Immature natural killer cell (primary cell): ENCODE measurements at regions not wholly inside any gene's neighbourhood (a gene's known extent, or its start where the extent isn't known, plus 50 kb on each side); places are given as distances from the start of the nearest gene placed in this dataset.

Experiments
- DNase-seq, 3 donors: peaks; one replicate each; pipeline ENCODE4 v3.0.0; 2022; ENCODE audit warnings: mixed read lengths in 1 of 3
- H3K27ac Mint-ChIP-seq, 6 donors: one replicate each; pipeline ENCODE4 v1.8.0; 2020; ENCODE audit warnings: mixed read lengths in 6 of 6, mild to moderate bottlenecking in 5 of 6, inconsistent platforms in 4 of 6, moderate library complexity in 3 of 6
- H3K27me3 Mint-ChIP-seq, 3 donors: one replicate each; pipeline ENCODE4 v1.8.0; 2020 to 2021; ENCODE audit warnings: low read depth in 3 of 3, mild to moderate bottlenecking in 3 of 3, mixed read lengths in 3 of 3, moderate library complexity in 3 of 3, inconsistent platforms in 1 of 3
- H3K36me3 Mint-ChIP-seq, 3 donors: one replicate each; pipeline ENCODE4 v1.8.0; 2020; ENCODE audit warnings: mixed read lengths in 3 of 3, inconsistent platforms in 2 of 3, mild to moderate bottlenecking in 2 of 3
- H3K4me1 Mint-ChIP-seq, 2 donors: one replicate each; pipeline ENCODE4 v1.8.0; 2020; ENCODE audit warnings: inconsistent platforms in 2 of 2, mild to moderate bottlenecking in 2 of 2, mixed read lengths in 2 of 2, moderate library complexity in 1 of 2
- H3K4me3 Mint-ChIP-seq, 5 donors: one replicate each; pipeline ENCODE4 v1.8.0; 2020; ENCODE audit warnings: mild to moderate bottlenecking in 5 of 5, mixed read lengths in 5 of 5, inconsistent platforms in 3 of 5, moderate library complexity in 3 of 5
- H3K9me3 Mint-ChIP-seq, 6 donors: one replicate each; pipeline ENCODE4 v1.8.0; 2020; ENCODE audit warnings: mild to moderate bottlenecking in 6 of 6, mixed read lengths in 6 of 6, inconsistent platforms in 4 of 6, moderate library complexity in 3 of 6

DNA sequence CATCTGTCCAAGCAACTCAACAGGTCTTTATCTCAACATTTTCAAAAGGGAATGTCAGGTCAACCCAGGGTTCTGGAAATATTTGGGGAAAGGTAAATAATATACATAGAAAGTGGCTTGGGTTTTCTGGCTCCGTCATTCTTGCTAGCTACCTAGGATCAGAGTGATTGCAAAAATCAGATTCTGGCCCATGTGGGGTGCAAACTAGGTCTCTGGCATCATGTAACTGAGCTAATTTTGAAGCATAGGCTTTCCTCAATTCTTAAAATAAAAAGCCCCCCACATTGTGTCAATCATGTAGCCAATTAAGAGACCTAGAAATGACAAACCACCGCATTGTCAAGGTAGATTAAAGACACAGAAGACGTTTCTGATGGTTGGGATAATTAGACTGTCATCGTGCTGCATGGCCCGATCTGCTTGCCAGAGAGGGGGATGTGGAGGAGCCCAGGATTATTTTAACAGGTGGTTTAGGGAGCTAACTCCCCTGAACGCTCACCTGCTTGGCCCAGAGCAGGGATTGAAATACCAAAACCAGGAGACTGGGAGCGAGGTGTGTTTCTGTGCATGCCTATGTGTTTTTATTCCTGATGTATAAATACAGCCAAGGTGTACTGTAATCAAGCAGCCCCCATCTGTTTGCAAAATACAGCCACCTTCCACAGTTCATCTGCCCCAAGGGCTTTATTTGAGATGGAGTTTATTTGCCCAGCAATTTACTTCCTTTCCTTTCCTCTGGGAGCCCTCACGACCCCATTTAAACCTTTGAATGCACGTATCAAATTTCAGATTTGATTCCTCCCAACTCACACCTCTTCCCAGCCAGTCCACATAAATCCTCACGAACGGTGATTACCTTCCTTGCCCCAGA lies 189.5 kb downstream of the TTC8 start:
- H3K4me1 Mint-ChIP-seq, result no peaks in the 10 kb centered on the region
- H3K27me3 Mint-ChIP-seq, result peaks cover 3 to 12% (median 6%) of the 10 kb centered on the region in 3 donors
- H3K36me3 Mint-ChIP-seq, result no peaks in the 10 kb centered on the region
- H3K9me3 Mint-ChIP-seq, result no peaks in the 10 kb centered on the region
- no peak for DNase-seq
- H3K27ac Mint-ChIP-seq, result no peak overlapping the region
- no peak overlapping the region for H3K4me3 Mint-ChIP-seq

- Mint-ChIP-seq H3K4me3 (no peak overlapping the region), H3K27me3 (peaks cover 3 to 12% (median 8%) of the 10 kb centered on the region in 3 donors), H3K4me1 (no peaks in the 10 kb centered on the region), H3K9me3 (no peaks in the 10 kb centered on the region), H3K36me3 (no peaks in the 10 kb centered on the region), H3K27ac (no peak overlapping the region)
- DNase-seq, result no peak
Observed at GRCh38 chr14:89014569-89014850, 190.1 kb downstream of the TTC8 start.

GRCh38 chr14:89015016-89015415 lies 190.6 kb downstream of the TTC8 start:
- H3K36me3 Mint-ChIP-seq, result no peaks in the 10 kb centered on the region
- H3K27ac Mint-ChIP-seq, result no peak overlapping the region
- no peaks in the 10 kb centered on the region for H3K9me3 Mint-ChIP-seq
- DNase-seq, result no peak
- H3K4me3 Mint-ChIP-seq, result no peak overlapping the region
- H3K27me3 Mint-ChIP-seq, result peaks cover 3 to 12% (median 8%) of the 10 kb centered on the region in 3 donors
- no peaks in the 10 kb centered on the region for H3K4me1 Mint-ChIP-seq

GRCh38 chr14:89017417-89017816 lies 193.0 kb downstream of the TTC8 start:
- no peaks in the 10 kb centered on the region for H3K4me1 Mint-ChIP-seq
- no peak overlapping the region for H3K27ac Mint-ChIP-seq
- peaks cover 3 to 8% (median 6%) of the 10 kb centered on the region in 3 donors for H3K27me3 Mint-ChIP-seq
- H3K36me3 Mint-ChIP-seq, result no peaks in the 10 kb centered on the region
- no peak overlapping the region for H3K4me3 Mint-ChIP-seq
- no peak for DNase-seq
- no peaks in the 10 kb centered on the region for H3K9me3 Mint-ChIP-seq

GRCh38 chr14:89022274-89022673 lies 197.8 kb downstream of the TTC8 start:
- no peaks in the 10 kb centered on the region for H3K9me3 Mint-ChIP-seq
- no peaks in the 10 kb centered on the region for H3K4me1 Mint-ChIP-seq
- no peak for DNase-seq
- no peak overlapping the region for H3K27ac Mint-ChIP-seq
- no peak overlapping the region for H3K4me3 Mint-ChIP-seq
- peaks cover 3 to 17% (median 12%) of the 10 kb centered on the region in 3 donors for H3K27me3 Mint-ChIP-seq
- no peaks in the 10 kb centered on the region for H3K36me3 Mint-ChIP-seq

GRCh38 chr14:89024691-89025090 lies 200.2 kb downstream of the TTC8 start:
- Mint-ChIP-seq H3K9me3 (no peaks in the 10 kb centered on the region), H3K4me1 (peaks cover 6% of the 10 kb centered on the region in 2 donors), H3K4me3 (no peak overlapping the region), H3K27ac (no peak overlapping the region), H3K27me3 (peaks cover 0 to 30% (median 18%) of the 10 kb centered on the region in 3 donors), H3K36me3 (no peaks in the 10 kb centered on the region)
- DNase-seq, result no peak

GRCh38 chr14:89025561-89026236 lies 201.2 kb downstream of the TTC8 start:
- Mint-ChIP-seq H3K9me3 (no peaks in the 10 kb centered on the region), H3K4me3 (no peak overlapping the region), H3K27ac (no peak overlapping the region), H3K27me3 (peaks cover 0 to 36% (median 18%) of the 10 kb centered on the region in 3 donors), H3K36me3 (no peaks in the 10 kb centered on the region), H3K4me1 (peaks cover 6% of the 10 kb centered on the region in 2 donors)
- DNase-seq, result no peak

GRCh38 chr14:89027097-89027740 lies 202.8 kb downstream of the TTC8 start:
- peak; percentile 47 to 60 (median 59) for DNase-seq

GRCh38 chr14:89028462-89029134 lies 204.1 kb downstream of the TTC8 start:
- no peaks in the 10 kb centered on the region for H3K9me3 Mint-ChIP-seq
- H3K27me3 Mint-ChIP-seq, result peaks cover 0 to 48% (median 16%) of the 10 kb centered on the region in 3 donors
- H3K4me1 Mint-ChIP-seq, result peaks cover 6% of the 10 kb centered on the region in 2 donors
- no peak overlapping the region for H3K27ac Mint-ChIP-seq
- no peak for DNase-seq
- H3K4me3 Mint-ChIP-seq, result peak overlapping the region in 4 of 5 donors; percentile 30 to 62 (median 54)
- no peaks in the 10 kb centered on the region for H3K36me3 Mint-ChIP-seq

More at GRCh38 chr14:89027097-89027740, 202.8 kb downstream of the TTC8 start:
- Mint-ChIP-seq H3K4me1 (peaks cover 6% of the 10 kb centered on the region in 2 donors), H3K4me3 (peak overlapping the region; percentile 50 to 75 (median 62)), H3K36me3 (no peaks in the 10 kb centered on the region), H3K27ac (no peak overlapping the region), H3K27me3 (peaks cover 0 to 43% (median 16%) of the 10 kb centered on the region in 3 donors), H3K9me3 (no peaks in the 10 kb centered on the region)

DNA sequence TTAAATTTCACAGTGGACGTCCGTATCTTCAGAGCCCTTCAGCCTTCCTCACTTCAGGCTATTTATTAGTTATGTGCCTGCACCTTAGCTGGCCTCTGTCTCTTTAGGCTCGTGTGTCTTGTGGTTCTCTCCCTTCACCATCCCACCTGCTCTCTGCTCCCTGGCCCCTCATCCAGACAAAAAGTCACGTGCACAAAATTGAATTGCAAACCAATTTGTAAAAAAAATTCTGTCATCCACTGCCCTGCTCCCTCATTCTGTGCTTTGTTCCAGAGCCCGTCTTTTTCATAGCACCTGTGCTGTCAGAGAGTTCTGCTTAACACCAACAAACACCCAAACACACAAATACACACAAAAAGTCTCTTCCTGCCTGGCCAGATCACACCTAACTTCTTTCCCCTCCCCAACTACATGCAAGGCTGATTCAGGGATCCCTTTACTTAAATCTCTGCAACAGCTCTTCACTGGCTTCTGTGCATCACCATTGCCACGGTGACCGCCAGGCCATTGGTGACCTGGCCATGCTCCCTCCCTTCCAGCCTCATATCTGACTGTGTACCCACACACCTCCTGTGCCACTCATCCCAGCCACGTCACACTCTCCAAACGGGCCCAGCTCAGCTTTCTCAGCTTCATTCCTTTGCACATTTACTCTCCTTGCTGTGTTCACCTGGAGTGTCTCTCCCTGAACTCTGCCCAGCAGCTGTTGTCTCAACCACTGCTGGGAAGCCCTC lies 205.7 kb downstream of the TTC8 start:
- no peak for DNase-seq
- H3K36me3 Mint-ChIP-seq, result no peaks in the 10 kb centered on the region
- H3K4me1 Mint-ChIP-seq, result peaks cover 6% of the 10 kb centered on the region in 2 donors
- H3K9me3 Mint-ChIP-seq, result no peaks in the 10 kb centered on the region
- H3K4me3 Mint-ChIP-seq, result no peak overlapping the region
- peaks cover 0 to 48% (median 15%) of the 10 kb centered on the region in 3 donors for H3K27me3 Mint-ChIP-seq
- H3K27ac Mint-ChIP-seq, result no peak overlapping the region

DNA sequence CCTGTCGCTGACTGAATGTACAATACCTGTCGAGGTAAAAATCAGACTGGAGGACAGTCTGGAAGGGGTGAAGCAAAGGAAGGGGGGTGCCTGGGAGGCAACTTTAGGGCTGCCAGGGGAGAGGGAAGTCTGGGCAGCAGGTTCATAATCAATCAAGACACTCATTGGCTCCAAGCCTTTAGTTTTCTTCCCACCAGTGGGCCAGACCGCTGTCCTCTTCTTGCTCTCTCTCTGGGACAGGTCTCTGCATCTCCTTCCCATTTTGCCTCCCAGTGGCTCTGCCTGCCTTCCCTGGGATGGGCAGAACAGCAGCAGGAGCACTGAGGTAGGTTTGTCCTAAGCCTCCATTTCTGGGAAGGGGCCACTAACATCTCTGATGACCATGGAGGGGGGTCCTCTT lies 206.5 kb downstream of the TTC8 start:
- DNase-seq, result no peak
- Mint-ChIP-seq H3K9me3 (no peaks in the 10 kb centered on the region), H3K4me1 (peaks cover 6% of the 10 kb centered on the region in 2 donors), H3K27me3 (peaks cover 2 to 48% (median 8%) of the 10 kb centered on the region in 3 donors), H3K36me3 (no peaks in the 10 kb centered on the region), H3K27ac (no peak overlapping the region), H3K4me3 (no peak overlapping the region)

DNA sequence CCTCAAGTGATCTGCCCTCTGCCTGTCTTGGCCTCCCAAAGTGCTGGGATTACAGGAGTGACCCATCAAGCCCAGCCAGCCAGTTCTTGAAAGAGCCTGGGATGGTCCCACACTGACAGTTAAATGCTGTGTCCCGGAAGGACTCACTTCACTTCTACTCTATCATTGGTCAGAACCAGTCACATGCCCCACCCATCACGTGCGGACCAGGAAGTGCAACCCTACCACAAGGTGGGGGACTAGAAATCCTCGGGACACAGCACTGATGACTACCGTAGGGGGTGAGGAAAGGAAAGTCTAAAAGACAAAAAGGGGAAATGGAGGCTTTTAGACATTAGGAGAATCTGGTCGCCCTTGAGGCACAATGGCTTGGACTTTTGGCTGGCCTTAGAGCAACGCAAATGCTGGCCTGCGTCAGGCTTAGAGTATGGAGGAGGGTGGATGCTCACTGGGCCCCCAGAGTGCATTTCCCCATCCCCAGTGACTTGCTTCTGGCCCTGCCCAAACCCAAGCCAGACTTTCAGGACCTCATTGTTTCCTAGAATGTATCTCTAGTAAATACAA lies 207.7 kb downstream of the TTC8 start:
- peaks cover 2 to 52% (median 4%) of the 10 kb centered on the region in 3 donors for H3K27me3 Mint-ChIP-seq
- peaks cover 6% of the 10 kb centered on the region in 2 donors for H3K4me1 Mint-ChIP-seq
- H3K9me3 Mint-ChIP-seq, result no peaks in the 10 kb centered on the region
- H3K4me3 Mint-ChIP-seq, result no peak overlapping the region
- H3K27ac Mint-ChIP-seq, result no peak overlapping the region
- no peaks in the 10 kb centered on the region for H3K36me3 Mint-ChIP-seq
- DNase-seq, result no peak

GRCh38 chr14:89033756-89034155 lies 209.3 kb downstream of the TTC8 start:
- Mint-ChIP-seq H3K9me3 (no peaks in the 10 kb centered on the region), H3K27ac (no peak overlapping the region), H3K4me3 (no peak overlapping the region), H3K36me3 (no peaks in the 10 kb centered on the region), H3K4me1 (no peaks in the 10 kb centered on the region), H3K27me3 (peaks cover 2 to 46% (median 3%) of the 10 kb centered on the region in 3 donors)
- no peak for DNase-seq
